ENCODE measurements at regions not wholly inside any gene's neighbourhood (a gene's known extent, or its start where the extent isn't known, plus 50 kb on each side); places are given as distances from the start of the nearest gene placed in this dataset.

DNA sequence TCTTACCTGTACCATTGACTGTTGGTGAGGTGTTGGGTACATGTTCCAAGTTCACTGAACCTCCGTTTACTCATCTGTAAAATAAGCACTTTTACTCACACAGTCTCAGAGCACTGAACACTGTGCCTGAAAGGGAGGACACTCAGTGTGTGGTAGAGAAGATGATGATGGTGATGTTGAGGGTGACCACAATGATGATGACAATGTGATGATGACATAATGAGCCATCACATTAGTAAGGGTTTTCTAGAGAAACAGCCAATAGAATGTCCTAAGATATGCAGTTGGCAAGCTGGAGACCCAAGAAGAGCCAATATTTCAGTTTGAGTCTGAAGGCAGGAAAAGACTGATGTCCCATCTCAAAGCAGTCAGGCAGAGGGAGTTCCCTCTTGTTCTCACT lies 315.4 kb upstream of the IGFBP7 start:
- no peaks in the 10 kb centered on the region for H4K20me1 ChIP-seq (ENCODE audit: control insufficient read depth, insufficient read depth)
- no peaks in the 10 kb centered on the region for H3K36me3 ChIP-seq (ENCODE audit: control insufficient read depth in 2 of 2, insufficient read depth in 2 of 2, low read length in 1 of 2)
- WGBS (ENCODE audit: insufficient coverage, insufficient replicate concordance, low lambda C conversion rate, missing lambda C conversion rate), result 0% methylated on average over 1 of the region's 1 CpG
- FAIRE-seq (no peak), ATAC-seq (no peak), DNase-seq (ENCODE audit: low read depth, low spot score) (no peak)
- intact Hi-C loops (cut with micrococcal nuclease; ENCODE audit: unreplicated experiment) (loop anchor here (2.0 to 5.0 kb wide), 2 partner anchors 263 to 637 kb away; no protein-coding TSS in a partner anchor), in situ Hi-C loops (cut with MboI) (loop anchor here (10.0 to 25.0 kb wide), 2 partner anchors 261 to 1737 kb away; no protein-coding TSS in a partner anchor)
- H2AFZ ChIP-seq (ENCODE audit: control insufficient read depth, low read depth, low read length), result no peak overlapping the region
- H3K4me2 ChIP-seq (ENCODE audit: control insufficient read depth, insufficient read depth), result no peak overlapping the region
- no peak overlapping the region for H3K9ac ChIP-seq (ENCODE audit: control insufficient read depth, insufficient read depth, low read length)
- CTCF ChIA-PET, result interaction anchor here (1.1 to 2.1 kb wide), 5 partner anchors 10 to 277 kb away, joined by 3 to 6 read pairs (median 6); no protein-coding TSS in a partner anchor
- H3K4me1 ChIP-seq (ENCODE audit: control insufficient read depth, insufficient read depth, low read length), result no peaks in the 10 kb centered on the region
- RAD21 ChIA-PET (ENCODE audit: unreplicated experiment), result interaction anchor here (1.2 kb wide), 1 partner anchor 261 kb away, joined by 3 read pairs; no protein-coding TSS in a partner anchor
- no TSS peak for BruUV-seq (replicated peaks)
- no peaks in the 10 kb centered on the region for H3K9me3 ChIP-seq (replicated peaks; ENCODE audit: control insufficient read depth, insufficient read depth, low read length)
- TF ChIP-seq CEBPB (IDR thresholded peaks at IDR 0.05; ENCODE audit: borderline replicate concordance in 1 of 2, low read depth in 2 of 2, low read length in 2 of 2), result no peak
- no peaks in the 10 kb centered on the region for H3K79me2 ChIP-seq (ENCODE audit: control insufficient read depth, insufficient read depth, low read length)
- SMC1A ChIA-PET (ENCODE audit: uncharacterized antibody, unreplicated experiment), result interaction anchor here (0.6 kb wide), 1 partner anchor 636 kb away, joined by 3 read pairs; no protein-coding TSS in a partner anchor
- no peak overlapping the region for H3K4me3 ChIP-seq
- POLR2A ChIA-PET, result no interaction called here
- H3K27ac ChIP-seq (ENCODE audit: control insufficient read depth, insufficient read depth), result no peak overlapping the region
- no peaks in the 10 kb centered on the region for H3K27me3 ChIP-seq (replicated peaks in 1 of 2; ENCODE audit: control insufficient read depth in 2 of 2, insufficient read depth in 2 of 2, low read length in 1 of 2)

DNA sequence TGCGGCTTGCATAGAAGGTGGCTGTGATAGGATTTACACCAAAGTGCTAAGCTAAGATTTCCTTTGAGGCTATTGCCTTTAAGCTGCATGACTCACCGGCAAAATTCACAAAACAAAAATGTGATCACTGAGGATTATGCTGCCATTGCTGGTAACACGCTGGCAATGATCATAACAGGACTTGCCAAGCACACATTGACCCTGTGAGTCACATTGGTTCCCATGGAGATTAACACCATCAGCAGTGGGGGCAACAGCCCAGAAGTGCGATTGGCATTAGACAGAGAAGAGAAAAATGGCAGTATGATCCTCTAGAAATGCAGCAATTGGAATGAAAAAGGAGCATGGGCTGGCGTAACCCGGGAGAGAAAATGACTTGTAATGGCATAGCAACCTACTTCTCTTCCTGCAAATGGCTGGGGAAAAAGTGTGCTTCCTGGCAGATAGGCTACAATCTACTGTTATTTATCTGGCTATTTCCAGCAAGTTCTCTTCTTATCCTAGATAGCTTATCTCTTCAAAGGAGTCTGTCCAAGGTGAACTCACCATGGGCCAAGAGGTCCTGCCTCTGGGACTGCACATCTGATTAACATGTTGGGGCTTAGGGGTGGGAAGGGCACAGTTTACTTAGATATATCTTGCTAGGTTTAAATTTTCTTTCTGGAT lies 314.2 kb upstream of the IGFBP7 start:
- no TSS peak for BruUV-seq (replicated peaks)
- in situ Hi-C loops (cut with MboI), result loop anchor here (10.0 kb wide), 1 partner anchor 260 kb away; no protein-coding TSS in a partner anchor
- CTCF ChIA-PET, result no interaction called here
- TF ChIP-seq, protein P1, sequence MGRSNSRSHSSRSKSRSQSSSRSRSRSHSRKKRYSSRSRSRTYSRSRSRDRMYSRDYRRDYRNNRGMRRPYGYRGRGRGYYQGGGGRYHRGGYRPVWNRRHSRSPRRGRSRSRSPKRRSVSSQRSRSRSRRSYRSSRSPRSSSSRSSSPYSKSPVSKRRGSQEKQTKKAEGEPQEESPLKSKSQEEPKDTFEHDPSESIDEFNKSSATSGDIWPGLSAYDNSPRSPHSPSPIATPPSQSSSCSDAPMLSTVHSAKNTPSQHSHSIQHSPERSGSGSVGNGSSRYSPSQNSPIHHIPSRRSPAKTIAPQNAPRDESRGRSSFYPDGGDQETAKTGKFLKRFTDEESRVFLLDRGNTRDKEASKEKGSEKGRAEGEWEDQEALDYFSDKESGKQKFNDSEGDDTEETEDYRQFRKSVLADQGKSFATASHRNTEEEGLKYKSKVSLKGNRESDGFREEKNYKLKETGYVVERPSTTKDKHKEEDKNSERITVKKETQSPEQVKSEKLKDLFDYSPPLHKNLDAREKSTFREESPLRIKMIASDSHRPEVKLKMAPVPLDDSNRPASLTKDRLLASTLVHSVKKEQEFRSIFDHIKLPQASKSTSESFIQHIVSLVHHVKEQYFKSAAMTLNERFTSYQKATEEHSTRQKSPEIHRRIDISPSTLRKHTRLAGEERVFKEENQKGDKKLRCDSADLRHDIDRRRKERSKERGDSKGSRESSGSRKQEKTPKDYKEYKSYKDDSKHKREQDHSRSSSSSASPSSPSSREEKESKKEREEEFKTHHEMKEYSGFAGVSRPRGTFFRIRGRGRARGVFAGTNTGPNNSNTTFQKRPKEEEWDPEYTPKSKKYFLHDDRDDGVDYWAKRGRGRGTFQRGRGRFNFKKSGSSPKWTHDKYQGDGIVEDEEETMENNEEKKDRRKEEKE (IDR thresholded peaks at IDR 0.05), result no peak
- no peak for TF ChIP-seq POU2F2 (IDR thresholded peaks at IDR 0.05; ENCODE audit: borderline replicate concordance, low read depth, low read length)
- no peak for TF ChIP-seq HDAC6 (IDR thresholded peaks at IDR 0.05; ENCODE audit: unreplicated experiment)
- TF ChIP-seq, protein P2, sequence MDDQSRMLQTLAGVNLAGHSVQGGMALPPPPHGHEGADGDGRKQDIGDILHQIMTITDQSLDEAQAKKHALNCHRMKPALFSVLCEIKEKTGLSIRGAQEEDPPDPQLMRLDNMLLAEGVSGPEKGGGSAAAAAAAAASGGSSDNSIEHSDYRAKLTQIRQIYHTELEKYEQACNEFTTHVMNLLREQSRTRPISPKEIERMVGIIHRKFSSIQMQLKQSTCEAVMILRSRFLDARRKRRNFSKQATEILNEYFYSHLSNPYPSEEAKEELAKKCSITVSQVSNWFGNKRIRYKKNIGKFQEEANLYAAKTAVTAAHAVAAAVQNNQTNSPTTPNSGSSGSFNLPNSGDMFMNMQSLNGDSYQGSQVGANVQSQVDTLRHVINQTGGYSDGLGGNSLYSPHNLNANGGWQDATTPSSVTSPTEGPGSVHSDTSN (IDR thresholded peaks at IDR 0.05; ENCODE audit: insufficient replicate concordance, low read depth, low read length), result no peak
- no peak for TF ChIP-seq NBN (IDR thresholded peaks at IDR 0.05)
- TF ChIP-seq, protein P3, sequence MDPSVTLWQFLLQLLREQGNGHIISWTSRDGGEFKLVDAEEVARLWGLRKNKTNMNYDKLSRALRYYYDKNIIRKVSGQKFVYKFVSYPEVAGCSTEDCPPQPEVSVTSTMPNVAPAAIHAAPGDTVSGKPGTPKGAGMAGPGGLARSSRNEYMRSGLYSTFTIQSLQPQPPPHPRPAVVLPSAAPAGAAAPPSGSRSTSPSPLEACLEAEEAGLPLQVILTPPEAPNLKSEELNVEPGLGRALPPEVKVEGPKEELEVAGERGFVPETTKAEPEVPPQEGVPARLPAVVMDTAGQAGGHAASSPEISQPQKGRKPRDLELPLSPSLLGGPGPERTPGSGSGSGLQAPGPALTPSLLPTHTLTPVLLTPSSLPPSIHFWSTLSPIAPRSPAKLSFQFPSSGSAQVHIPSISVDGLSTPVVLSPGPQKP (IDR thresholded peaks at IDR 0.05; ENCODE audit: low read depth, low read length), result no peak
- TF ChIP-seq EZH2 (IDR thresholded peaks at IDR 0.05; ENCODE audit: borderline replicate concordance, control insufficient read depth, low read depth, low read length), result no peak

More for the DNA sequence above, 314.2 kb upstream of the IGFBP7 start:
- Histone ChIP-seq H3K27me3 (replicated peaks in 1 of 2; ENCODE audit: control insufficient read depth in 2 of 2, insufficient read depth in 2 of 2, low read length in 1 of 2) (no peaks in the 10 kb centered on the region), H3K79me2 (ENCODE audit: control insufficient read depth, insufficient read depth, low read length) (no peaks in the 10 kb centered on the region), H2AFZ (ENCODE audit: control insufficient read depth, low read depth, low read length) (no peak overlapping the region), H3K9me3 (replicated peaks; ENCODE audit: control insufficient read depth, insufficient read depth, low read length) (no peaks in the 10 kb centered on the region), H3K27ac (ENCODE audit: control insufficient read depth, insufficient read depth) (no peak overlapping the region), H3K4me3 (no peak overlapping the region), H3K36me3 (ENCODE audit: control insufficient read depth in 2 of 2, insufficient read depth in 2 of 2, low read length in 1 of 2) (no peaks in the 10 kb centered on the region), H3K4me1 (ENCODE audit: control insufficient read depth, insufficient read depth, low read length) (no peaks in the 10 kb centered on the region), H3K4me2 (ENCODE audit: control insufficient read depth, insufficient read depth) (no peak overlapping the region), H3K9ac (ENCODE audit: control insufficient read depth, insufficient read depth, low read length) (no peak overlapping the region), H4K20me1 (ENCODE audit: control insufficient read depth, insufficient read depth) (no peaks in the 10 kb centered on the region)
- DNase-seq (ENCODE audit: low read depth, low spot score) (no peak), FAIRE-seq (no peak), ATAC-seq (no peak)
- intact Hi-C loops (cut with micrococcal nuclease; ENCODE audit: unreplicated experiment), result no loop called here
- RAD21 ChIA-PET (ENCODE audit: unreplicated experiment), result no interaction called here
- SMC1A ChIA-PET (ENCODE audit: uncharacterized antibody, unreplicated experiment), result interaction anchor here (0.9 kb wide), 1 partner anchor 11 kb away, joined by 3 read pairs; no protein-coding TSS in a partner anchor
- 25% methylated on average over 6 of the region's 6 CpGs for WGBS (ENCODE audit: insufficient coverage, insufficient replicate concordance, low lambda C conversion rate, missing lambda C conversion rate)
- POLR2A ChIA-PET, result no interaction called here

All from GM12878 (cell line).